ENCODE measurements at regions not wholly inside any gene's neighbourhood (a gene's known extent, or its start where the extent isn't known, plus 50 kb on each side); places are given as distances from the start of the nearest gene placed in this dataset.

DNA sequence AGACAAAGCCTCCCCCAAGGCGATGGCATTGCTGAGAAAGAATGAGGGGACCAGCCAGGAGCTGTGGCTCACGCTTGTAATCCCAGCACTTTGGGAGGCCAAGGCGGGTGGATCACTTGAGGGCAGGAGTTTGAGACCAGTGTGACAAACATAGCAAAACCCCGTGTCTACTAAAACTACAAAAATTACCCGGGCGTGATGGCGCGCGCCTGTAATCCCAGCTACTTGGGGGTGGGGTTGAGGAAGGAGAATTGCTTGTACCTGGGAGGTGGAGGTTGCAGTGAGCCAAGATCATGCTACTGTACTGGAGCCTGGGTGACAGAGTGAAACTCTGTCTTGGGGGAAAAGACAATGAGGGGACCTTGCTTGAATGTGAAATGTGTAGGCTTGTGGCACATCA, 402.4 kb upstream of the C2CD4B start:
- no peak overlapping the region for H3K4me2 ChIP-seq (ENCODE audit: low read length)
- H3K4me1 ChIP-seq, result no peaks in the 10 kb centered on the region
- no peaks in the 10 kb centered on the region for H3K27me3 ChIP-seq (ENCODE audit: control insufficient read depth, insufficient read depth, low read length)
- no peak overlapping the region for H3K9ac ChIP-seq
- no peaks in the 10 kb centered on the region for H3K79me2 ChIP-seq
- no peak overlapping the region for H2AFZ ChIP-seq
- H3K4me3 ChIP-seq (ENCODE audit: low read depth, low read length), result no peak overlapping the region
- no peak overlapping the region for H3K27ac ChIP-seq
- TF ChIP-seq, protein P1, sequence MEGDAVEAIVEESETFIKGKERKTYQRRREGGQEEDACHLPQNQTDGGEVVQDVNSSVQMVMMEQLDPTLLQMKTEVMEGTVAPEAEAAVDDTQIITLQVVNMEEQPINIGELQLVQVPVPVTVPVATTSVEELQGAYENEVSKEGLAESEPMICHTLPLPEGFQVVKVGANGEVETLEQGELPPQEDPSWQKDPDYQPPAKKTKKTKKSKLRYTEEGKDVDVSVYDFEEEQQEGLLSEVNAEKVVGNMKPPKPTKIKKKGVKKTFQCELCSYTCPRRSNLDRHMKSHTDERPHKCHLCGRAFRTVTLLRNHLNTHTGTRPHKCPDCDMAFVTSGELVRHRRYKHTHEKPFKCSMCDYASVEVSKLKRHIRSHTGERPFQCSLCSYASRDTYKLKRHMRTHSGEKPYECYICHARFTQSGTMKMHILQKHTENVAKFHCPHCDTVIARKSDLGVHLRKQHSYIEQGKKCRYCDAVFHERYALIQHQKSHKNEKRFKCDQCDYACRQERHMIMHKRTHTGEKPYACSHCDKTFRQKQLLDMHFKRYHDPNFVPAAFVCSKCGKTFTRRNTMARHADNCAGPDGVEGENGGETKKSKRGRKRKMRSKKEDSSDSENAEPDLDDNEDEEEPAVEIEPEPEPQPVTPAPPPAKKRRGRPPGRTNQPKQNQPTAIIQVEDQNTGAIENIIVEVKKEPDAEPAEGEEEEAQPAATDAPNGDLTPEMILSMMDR (IDR thresholded peaks at IDR 0.05), result no peak
- H3K9me3 ChIP-seq (ENCODE audit: control insufficient read depth, low read length), result no peaks in the 10 kb centered on the region
- no peaks in the 10 kb centered on the region for H3K36me3 ChIP-seq (ENCODE audit: control insufficient read depth, insufficient read depth, low read length)

DNA sequence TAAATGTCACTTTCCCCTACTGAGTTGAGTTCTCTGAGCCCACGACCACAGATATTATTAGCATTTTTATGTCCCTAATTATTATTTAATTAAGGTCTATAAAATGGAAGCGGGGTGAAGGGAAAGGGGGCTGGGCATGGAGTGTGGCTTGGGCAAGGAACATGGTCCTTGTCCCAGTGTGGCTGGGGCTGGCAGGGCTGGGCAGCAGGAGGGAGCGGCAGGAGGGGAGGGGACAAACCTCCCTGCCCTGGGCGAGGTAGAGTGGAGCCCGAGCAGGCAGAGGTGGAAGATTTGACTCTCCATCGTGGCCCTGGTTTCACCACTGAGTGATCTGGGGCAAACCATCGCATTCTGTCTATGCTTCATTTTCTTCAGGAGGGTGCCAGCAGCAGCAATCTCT, 402.9 kb upstream of the C2CD4B start:
- Histone ChIP-seq H3K9ac (no peak overlapping the region), H2AFZ (no peak overlapping the region), H3K27ac (no peak overlapping the region), H3K9me3 (ENCODE audit: control insufficient read depth, low read length) (no peaks in the 10 kb centered on the region), H3K27me3 (ENCODE audit: control insufficient read depth, insufficient read depth, low read length) (no peaks in the 10 kb centered on the region), H3K79me2 (no peaks in the 10 kb centered on the region), H3K4me2 (ENCODE audit: low read length) (no peak overlapping the region), H3K4me1 (no peaks in the 10 kb centered on the region), H3K4me3 (ENCODE audit: low read depth, low read length) (no peak overlapping the region), H3K36me3 (ENCODE audit: control insufficient read depth, insufficient read depth, low read length) (no peaks in the 10 kb centered on the region)
- TF ChIP-seq, protein P1 (IDR thresholded peaks at IDR 0.05), result no peak

GRCh38 chr15:62568702-62569101, 403.6 kb upstream of the C2CD4B start:
- H3K4me1 ChIP-seq, result no peaks in the 10 kb centered on the region
- no peaks in the 10 kb centered on the region for H3K27me3 ChIP-seq (ENCODE audit: control insufficient read depth, insufficient read depth, low read length)
- H2AFZ ChIP-seq, result no peak overlapping the region
- TF ChIP-seq, protein P1 (IDR thresholded peaks at IDR 0.05), result no peak
- H3K9ac ChIP-seq, result no peak overlapping the region
- no peaks in the 10 kb centered on the region for H3K79me2 ChIP-seq
- H3K9me3 ChIP-seq (ENCODE audit: control insufficient read depth, low read length), result no peaks in the 10 kb centered on the region
- no peak overlapping the region for H3K27ac ChIP-seq
- no peaks in the 10 kb centered on the region for H3K36me3 ChIP-seq (ENCODE audit: control insufficient read depth, insufficient read depth, low read length)
- H3K4me2 ChIP-seq (ENCODE audit: low read length), result no peak overlapping the region
- H3K4me3 ChIP-seq (ENCODE audit: low read depth, low read length), result no peak overlapping the region

DNA sequence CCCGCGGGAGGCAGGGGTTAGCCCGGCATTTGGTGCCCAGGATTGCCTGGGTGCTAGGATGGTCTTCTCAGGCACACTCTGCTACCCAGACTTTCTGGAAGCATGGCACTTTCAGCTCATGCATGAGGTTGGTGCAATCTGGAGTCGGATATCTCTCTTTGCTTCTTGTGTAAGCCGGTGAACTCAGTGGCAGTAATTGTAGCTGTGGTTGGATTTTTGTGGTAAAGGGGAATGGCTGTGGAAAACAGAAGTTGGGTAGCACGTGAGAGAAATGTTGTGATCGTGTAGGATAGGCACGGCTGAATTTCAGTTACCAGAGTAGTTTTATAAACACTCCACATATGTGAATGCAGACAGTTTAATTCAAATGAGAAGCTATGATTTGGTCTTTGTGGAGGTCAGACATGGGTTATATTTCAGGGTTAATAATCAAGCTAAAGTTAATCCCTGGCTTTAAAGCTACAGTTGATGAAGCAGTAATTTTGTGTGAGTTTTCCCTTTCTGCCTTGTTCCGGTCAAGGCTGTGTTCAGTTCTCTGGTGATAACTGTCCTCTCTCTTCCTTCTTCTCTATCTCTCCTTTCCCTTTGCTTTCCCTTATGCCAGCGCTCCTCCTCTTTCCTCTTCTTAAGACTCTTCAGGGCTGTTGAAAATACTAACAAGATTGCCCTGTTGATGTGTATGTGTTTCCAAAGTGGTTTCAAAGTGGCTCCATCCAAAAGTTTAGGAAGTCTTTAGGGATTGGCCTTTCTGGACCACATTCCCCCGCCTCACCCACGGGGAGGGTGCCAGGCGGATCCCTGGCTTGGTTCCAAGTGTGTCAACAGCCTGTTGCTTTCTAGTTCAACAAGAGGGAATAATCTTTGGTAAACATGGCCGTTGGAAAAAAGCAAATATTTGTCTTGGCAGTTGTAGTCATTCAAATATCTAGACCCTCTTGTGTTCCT, 404.6 kb upstream of the C2CD4B start:
- H3K4me2 ChIP-seq (ENCODE audit: low read length), result no peak overlapping the region
- no peaks in the 10 kb centered on the region for H3K4me1 ChIP-seq
- no peaks in the 10 kb centered on the region for H3K79me2 ChIP-seq
- no peaks in the 10 kb centered on the region for H3K27me3 ChIP-seq (ENCODE audit: control insufficient read depth, insufficient read depth, low read length)
- no peak overlapping the region for H3K9ac ChIP-seq
- no peak overlapping the region for H3K27ac ChIP-seq
- no peaks in the 10 kb centered on the region for H3K9me3 ChIP-seq (ENCODE audit: control insufficient read depth, low read length)
- no peak overlapping the region for H3K4me3 ChIP-seq (ENCODE audit: low read depth, low read length)
- TF ChIP-seq, protein P1 (IDR thresholded peaks at IDR 0.05), result no peak
- H2AFZ ChIP-seq, result no peak overlapping the region
- no peaks in the 10 kb centered on the region for H3K36me3 ChIP-seq (ENCODE audit: control insufficient read depth, insufficient read depth, low read length)

GRCh38 chr15:62570405-62570783, 405.3 kb upstream of the C2CD4B start:
- H3K36me3 ChIP-seq (ENCODE audit: control insufficient read depth, insufficient read depth, low read length), result no peaks in the 10 kb centered on the region
- H3K4me3 ChIP-seq (ENCODE audit: low read depth, low read length), result no peak overlapping the region
- no peak overlapping the region for H2AFZ ChIP-seq
- H3K9ac ChIP-seq, result no peak overlapping the region
- no peak overlapping the region for H3K27ac ChIP-seq
- H3K4me1 ChIP-seq, result no peaks in the 10 kb centered on the region
- H3K9me3 ChIP-seq (ENCODE audit: control insufficient read depth, low read length), result no peaks in the 10 kb centered on the region
- TF ChIP-seq, protein P1 (IDR thresholded peaks at IDR 0.05), result no peak
- no peaks in the 10 kb centered on the region for H3K27me3 ChIP-seq (ENCODE audit: control insufficient read depth, insufficient read depth, low read length)
- H3K79me2 ChIP-seq, result no peaks in the 10 kb centered on the region
- H3K4me2 ChIP-seq (ENCODE audit: low read length), result no peak overlapping the region
